Epithelial cell of esophagus (primary cell): ENCODE measurements at regions not wholly inside any gene's neighbourhood (a gene's known extent, or its start where the extent isn't known, plus 50 kb on each side); places are given as distances from the start of the nearest gene placed in this dataset.

Experiments
- DNase-seq: peaks from one replicate; pipeline ENCODE4 v3.0.0; 2010; ENCODE audit warnings: low read depth
- H3K4me3 ChIP-seq: 2 replicates; pipeline ENCODE4 v1.5.1; 2011; ENCODE audit warnings: mild to moderate bottlenecking, low read length, control low read depth
- CTCF ChIP-seq: IDR thresholded peaks from 2 replicates; pipeline ENCODE4 v1.5.1; 2011; ENCODE audit warnings: low read depth, mild to moderate bottlenecking, low read length, control low read depth, inconsistent platforms; ENCODE audit not compliant: insufficient read depth; ENCODE audit errors: missing control alignments

- H3K4me3 ChIP-seq, result no peak overlapping the region
- no peak for TF ChIP-seq CTCF
- peak; percentile 7 for DNase-seq
Measured at GRCh38 chr4:121555315-121556107, 141.3 kb downstream of the ANXA5 start.

- no peak for TF ChIP-seq CTCF
- no peak overlapping the region for H3K4me3 ChIP-seq
Measured at GRCh38 chr4:121554382-121554781, 142.4 kb downstream of the ANXA5 start.

GRCh38 chr4:121551881-121552280 is 144.9 kb downstream of the ANXA5 start:
- TF ChIP-seq CTCF, result no peak
- no peak for DNase-seq

More at GRCh38 chr4:121554382-121554781, 142.4 kb downstream of the ANXA5 start:
- no peak for DNase-seq

GRCh38 chr4:121551271-121551670 is 145.5 kb downstream of the ANXA5 start:
- no peak for TF ChIP-seq CTCF
- no peak overlapping the region for H3K4me3 ChIP-seq
- peak; percentile 63 for DNase-seq

More at GRCh38 chr4:121551881-121552280, 144.9 kb downstream of the ANXA5 start:
- H3K4me3 ChIP-seq, result no peak overlapping the region

- no peak for TF ChIP-seq CTCF
Measured at GRCh38 chr4:121541696-121542095, 155.1 kb downstream of the ANXA5 start.

GRCh38 chr4:121535351-121535750 is 154.5 kb upstream of the QRFPR start:
- TF ChIP-seq CTCF, result peak; percentile 22
- H3K4me3 ChIP-seq, result no peak overlapping the region
- no peak for DNase-seq

More at GRCh38 chr4:121541696-121542095, 155.1 kb downstream of the ANXA5 start:
- DNase-seq, result peak; percentile 53
- H3K4me3 ChIP-seq, result no peak overlapping the region

- no peak overlapping the region for H3K4me3 ChIP-seq
- no peak for TF ChIP-seq CTCF
- no peak for DNase-seq
Measured at GRCh38 chr4:121534187-121534586, 153.4 kb upstream of the QRFPR start.
